Naive thymus-derived CD4-positive, alpha-beta T cell (primary cell): ENCODE measurements at regions not wholly inside any gene's neighbourhood (a gene's known extent, or its start where the extent isn't known, plus 50 kb on each side); places are given as distances from the start of the nearest gene placed in this dataset.

Experiments
- ATAC-seq: fragments of 150-1000 bp; cut with Tn5 transposase; 2 replicates; pipeline ENCODE4 v1.10.0; 2021; ENCODE audit warnings: mild to moderate bottlenecking, moderate library complexity
- CTCF ChIA-PET: fragments of 350-600 bp; sonication (Branson Sonifier 250); formaldehyde crosslinking; loops from one replicate; lab custom pipeline; 2021; ENCODE audit warnings: antibody characterized with exemption; lab: Charles Lee
- POLR2A ChIA-PET: fragments of 350-600 bp; sonication (Branson Sonifier 250); formaldehyde crosslinking; loops from one replicate; lab custom pipeline; 2021; ENCODE audit warnings: antibody characterized with exemption, inconsistent platforms; lab: Charles Lee
- DNase-seq, 9 donors: peaks; one replicate each; pipeline versions ENCODE4 v3.0.0 to v3.0.0-alpha.2; 2020 to 2022; ENCODE audit warnings: mixed read lengths in 1 of 9
- H3K27ac ChIP-seq: one replicate; pipeline ENCODE4 v1.7.0; 2013; ENCODE audit warnings: mild to moderate bottlenecking, low read depth, low read length, moderate library complexity
- H3K27me3 ChIP-seq, 2 donors: one replicate each; pipeline ENCODE4 v1.7.0; 2013; ENCODE audit warnings: low read length in 2 of 2, mild to moderate bottlenecking in 2 of 2, moderate library complexity in 2 of 2; ENCODE audit not compliant: control insufficient read depth in 2 of 2, insufficient read depth in 2 of 2
- H3K36me3 ChIP-seq, 3 experiments: 1 replicate in 2 of 3; 2 replicates in 1 of 3; pipeline ENCODE4 v1.7.0; 2013; ENCODE audit warnings: low read length in 3 of 3, mild to moderate bottlenecking in 3 of 3, moderate library complexity in 1 of 3; ENCODE audit not compliant: insufficient read depth in 3 of 3, control insufficient read depth in 2 of 3
- H3K4me1 ChIP-seq, 2 donors: one replicate each; pipeline ENCODE4 v1.7.0; 2013; ENCODE audit warnings: low read length in 2 of 2, mild to moderate bottlenecking in 2 of 2, moderate library complexity in 1 of 2; ENCODE audit not compliant: control insufficient read depth in 2 of 2, insufficient read depth in 2 of 2
- H3K4me3 ChIP-seq: 2 replicates; pipeline ENCODE4 v1.7.0; 2013; ENCODE audit warnings: mild to moderate bottlenecking, low read length
- H3K9me3 ChIP-seq, 3 experiments: 1 replicate in 2 of 3; 2 replicates in 1 of 3; pipeline ENCODE4 v1.7.0; 2013; ENCODE audit warnings: low read length in 3 of 3; ENCODE audit not compliant: control insufficient read depth in 2 of 3
- H3K27ac Mint-ChIP-seq, 9 donors: one replicate each; pipeline ENCODE4 v1.8.0; 2020 to 2022; ENCODE audit warnings: mixed read lengths in 9 of 9, mild to moderate bottlenecking in 8 of 9, moderate library complexity in 5 of 9, inconsistent platforms in 2 of 9
- H3K27me3 Mint-ChIP-seq, 5 donors: one replicate each; pipeline ENCODE4 v1.8.0; 2021 to 2022; ENCODE audit warnings: mixed read lengths in 5 of 5, mild to moderate bottlenecking in 1 of 5
- H3K36me3 Mint-ChIP-seq, 5 donors: one replicate each; pipeline ENCODE4 v1.8.0; 2020 to 2022; ENCODE audit warnings: mixed read lengths in 5 of 5, mild to moderate bottlenecking in 3 of 5, inconsistent platforms in 1 of 5
- H3K4me1 Mint-ChIP-seq, 7 donors: one replicate each; pipeline ENCODE4 v1.8.0; 2020 to 2022; ENCODE audit warnings: mixed read lengths in 7 of 7, mild to moderate bottlenecking in 3 of 7, inconsistent platforms in 1 of 7
- H3K4me3 Mint-ChIP-seq, 10 donors: one replicate each; pipeline ENCODE4 v1.8.0; 2020 to 2022; ENCODE audit warnings: mild to moderate bottlenecking in 10 of 10, mixed read lengths in 10 of 10, moderate library complexity in 6 of 10, inconsistent platforms in 2 of 10
- H3K9me3 Mint-ChIP-seq, 11 donors: one replicate each; pipeline ENCODE4 v1.8.0; 2020 to 2022; ENCODE audit warnings: mixed read lengths in 11 of 11, mild to moderate bottlenecking in 4 of 11, inconsistent platforms in 1 of 11, moderate library complexity in 1 of 11
- intact Hi-C, 2 donors: fragments of 100-400 bp; cut with micrococcal nuclease; formaldehyde crosslinking; loops; one replicate each; pipeline ENCODE4 v1.15.1; 2023

DNA sequence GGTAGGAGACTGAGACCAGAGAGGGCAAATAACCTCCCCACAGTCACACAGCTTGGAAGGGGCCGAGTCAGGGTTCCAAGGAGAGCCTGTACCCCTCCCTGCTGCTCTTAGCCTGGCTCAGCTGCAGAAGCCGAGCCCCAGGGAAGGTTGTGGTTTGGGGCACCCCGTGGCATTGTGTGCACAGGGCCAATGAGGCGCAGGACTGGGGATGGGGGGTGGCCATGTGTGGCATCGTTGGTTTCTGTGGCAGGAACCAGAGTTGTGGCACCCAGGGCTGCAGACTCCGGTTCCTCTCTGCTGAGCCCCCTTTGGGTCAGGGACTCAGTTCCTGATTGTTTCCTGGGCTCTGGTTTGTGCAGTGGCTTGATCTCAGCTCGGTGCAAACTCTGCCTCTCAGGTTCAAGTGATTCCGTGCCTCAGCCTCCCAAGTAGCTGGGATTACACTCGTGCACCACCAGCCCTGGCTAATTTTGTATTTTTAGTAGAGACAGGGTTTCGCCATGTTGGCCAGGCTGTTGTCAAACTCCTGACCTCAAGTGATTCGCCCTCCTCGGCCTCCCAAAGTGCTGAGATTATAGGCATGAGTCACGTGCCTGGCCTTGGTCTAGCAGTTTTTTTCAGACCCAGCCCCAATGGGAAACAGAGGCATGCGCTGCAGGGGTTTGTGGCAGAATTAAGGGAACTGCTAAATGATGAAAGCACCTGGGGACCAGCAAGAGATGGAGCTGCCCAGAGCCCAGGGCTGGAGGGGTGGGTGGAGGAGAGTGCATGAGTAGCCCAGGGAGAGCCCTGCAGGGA is 221.0 kb upstream of the SULF2 start:
- no peaks in the 10 kb centered on the region for H3K4me1 ChIP-seq
- no peaks in the 10 kb centered on the region for H3K27me3 ChIP-seq
- no peak overlapping the region for H3K4me3 ChIP-seq
- ChIA-PET POLR2A (no interaction called here), CTCF (no interaction called here)
- Mint-ChIP-seq H3K36me3 (peaks cover 0 to 10% (median 0%) of the 10 kb centered on the region in 5 donors), H3K27me3 (peaks cover 4 to 48% (median 39%) of the 10 kb centered on the region in 5 donors), H3K4me1 (peaks cover 0 to 8% (median 0%) of the 10 kb centered on the region in 7 donors), H3K4me3 (no peak overlapping the region), H3K9me3 (peaks cover 5 to 32% (median 11%) of the 10 kb centered on the region in 11 donors), H3K27ac (no peak overlapping the region)
- DNase-seq (no peak), ATAC-seq (no peak)
- H3K9me3 ChIP-seq, result no peaks in the 10 kb centered on the region
- H3K36me3 ChIP-seq, result no peaks in the 10 kb centered on the region
- no peak overlapping the region for H3K27ac ChIP-seq
- intact Hi-C loops, result no loop called here

- peaks cover 4 to 46% (median 39%) of the 10 kb centered on the region in 5 donors for H3K27me3 Mint-ChIP-seq
These were observed 217.7 kb upstream of the SULF2 start for GRCh38 chr20:48003021-48003420.

GRCh38 chr20:48002517-48002970 is 217.3 kb upstream of the SULF2 start:
- Mint-ChIP-seq H3K36me3 (peaks cover 0 to 10% (median 0%) of the 10 kb centered on the region in 5 donors), H3K27me3 (peaks cover 4 to 43% (median 39%) of the 10 kb centered on the region in 5 donors), H3K9me3 (peaks cover 3 to 26% (median 10%) of the 10 kb centered on the region in 11 donors), H3K4me1 (peaks cover 0 to 8% (median 0%) of the 10 kb centered on the region in 7 donors), H3K27ac (no peak overlapping the region), H3K4me3 (no peak overlapping the region)
- Histone ChIP-seq H3K27ac (no peak overlapping the region), H3K36me3 (no peaks in the 10 kb centered on the region), H3K27me3 (no peaks in the 10 kb centered on the region), H3K4me1 (no peaks in the 10 kb centered on the region), H3K4me3 (no peak overlapping the region), H3K9me3 (no peaks in the 10 kb centered on the region)
- ChIA-PET POLR2A (no interaction called here), CTCF (no interaction called here)
- ATAC-seq (peak; percentile 22), DNase-seq (no peak)
- intact Hi-C loops, result no loop called here

More at GRCh38 chr20:48003021-48003420, 217.7 kb upstream of the SULF2 start:
- no peaks in the 10 kb centered on the region for H3K4me1 ChIP-seq
- ChIA-PET POLR2A (no interaction called here), CTCF (no interaction called here)
- no peak overlapping the region for H3K27ac Mint-ChIP-seq
- ATAC-seq (no peak), DNase-seq (no peak)
- H3K36me3 Mint-ChIP-seq, result peaks cover 0 to 10% (median 0%) of the 10 kb centered on the region in 5 donors
- H3K9me3 ChIP-seq, result no peaks in the 10 kb centered on the region
- peaks cover 0 to 8% (median 0%) of the 10 kb centered on the region in 7 donors for H3K4me1 Mint-ChIP-seq
- no peaks in the 10 kb centered on the region for H3K27me3 ChIP-seq
- no peak overlapping the region for H3K4me3 ChIP-seq
- intact Hi-C loops, result no loop called here
- H3K4me3 Mint-ChIP-seq, result no peak overlapping the region
- H3K27ac ChIP-seq, result no peak overlapping the region
- no peaks in the 10 kb centered on the region for H3K36me3 ChIP-seq
- H3K9me3 Mint-ChIP-seq, result peaks cover 4 to 31% (median 11%) of the 10 kb centered on the region in 11 donors

GRCh38 chr20:47999166-47999565 is 213.9 kb upstream of the SULF2 start:
- H3K27ac Mint-ChIP-seq, result no peak overlapping the region

GRCh38 chr20:47998736-47999135 is 213.5 kb upstream of the SULF2 start:
- Mint-ChIP-seq H3K9me3 (peaks cover 0 to 21% (median 6%) of the 10 kb centered on the region in 11 donors), H3K36me3 (peaks cover 0 to 5% (median 0%) of the 10 kb centered on the region in 5 donors), H3K4me1 (peaks cover 0 to 4% (median 0%) of the 10 kb centered on the region in 7 donors), H3K27ac (no peak overlapping the region), H3K27me3 (peaks cover 6 to 22% (median 19%) of the 10 kb centered on the region in 5 donors), H3K4me3 (no peak overlapping the region)
- H3K27me3 ChIP-seq, result no peaks in the 10 kb centered on the region
- DNase-seq, result no peak
- ATAC-seq, result no peak
- no peak overlapping the region for H3K4me3 ChIP-seq
- CTCF ChIA-PET, result no interaction called here
- H3K9me3 ChIP-seq, result no peaks in the 10 kb centered on the region
- POLR2A ChIA-PET, result no interaction called here
- no peak overlapping the region for H3K27ac ChIP-seq
- intact Hi-C loops, result no loop called here
- H3K36me3 ChIP-seq, result no peaks in the 10 kb centered on the region
- H3K4me1 ChIP-seq, result no peaks in the 10 kb centered on the region

More at GRCh38 chr20:47999166-47999565, 213.9 kb upstream of the SULF2 start:
- no peaks in the 10 kb centered on the region for H3K9me3 ChIP-seq
- intact Hi-C loops, result no loop called here
- CTCF ChIA-PET, result no interaction called here
- DNase-seq, result no peak
- Mint-ChIP-seq H3K4me3 (no peak overlapping the region), H3K27me3 (peaks cover 6 to 26% (median 23%) of the 10 kb centered on the region in 5 donors), H3K4me1 (peaks cover 0 to 5% (median 0%) of the 10 kb centered on the region in 7 donors), H3K9me3 (peaks cover 0 to 21% (median 7%) of the 10 kb centered on the region in 11 donors), H3K36me3 (peaks cover 0 to 9% (median 0%) of the 10 kb centered on the region in 5 donors)
- POLR2A ChIA-PET, result no interaction called here
- no peaks in the 10 kb centered on the region for H3K36me3 ChIP-seq
- no peak overlapping the region for H3K27ac ChIP-seq
- ATAC-seq, result no peak
- H3K27me3 ChIP-seq, result no peaks in the 10 kb centered on the region
- H3K4me1 ChIP-seq, result no peaks in the 10 kb centered on the region
- H3K4me3 ChIP-seq, result no peak overlapping the region

- no peaks in the 10 kb centered on the region for H3K27me3 ChIP-seq
- Mint-ChIP-seq H3K9me3 (peaks cover 0 to 12% (median 0%) of the 10 kb centered on the region in 11 donors), H3K4me1 (no peaks in the 10 kb centered on the region), H3K4me3 (no peak overlapping the region), H3K27me3 (peaks cover 8 to 21% (median 15%) of the 10 kb centered on the region in 5 donors), H3K27ac (no peak overlapping the region), H3K36me3 (no peaks in the 10 kb centered on the region)
- no peak overlapping the region for H3K4me3 ChIP-seq
- no peaks in the 10 kb centered on the region for H3K9me3 ChIP-seq
- no peak overlapping the region for H3K27ac ChIP-seq
- intact Hi-C loops, result no loop called here
- ATAC-seq (no peak), DNase-seq (no peak)
- H3K4me1 ChIP-seq, result no peaks in the 10 kb centered on the region
- ChIA-PET POLR2A (no interaction called here), CTCF (interaction anchor here (0.6 kb wide), 1 partner anchor 239 kb away, joined by 3 read pairs; no protein-coding TSS in a partner anchor)
- H3K36me3 ChIP-seq, result no peaks in the 10 kb centered on the region
These were observed 210.4 kb upstream of the SULF2 start for GRCh38 chr20:47995661-47996060.
